Liver (tissue), 3 donors: ENCODE measurements at regions not wholly inside any gene's neighbourhood (a gene's known extent, or its start where the extent isn't known, plus 50 kb on each side); places are given as distances from the start of the nearest gene placed in this dataset.

ENCODE experiments used
- CTCF ChIP-seq: fragments of 150-350 bp; IDR thresholded peaks from 2 replicates; pipeline ENCODE4 v1.5.1; 2017; ENCODE audit warnings: improper control_type of control experiment, low read depth, low read length; ENCODE audit not compliant: missing input control
- HNF4G ChIP-seq: IDR thresholded peaks from 2 replicates; pipeline ENCODE4 v1.6.1; 2016; ENCODE audit warnings: antibody characterized with exemption
- donor health status: healthy.
- donor health status: healthy.

- TF ChIP-seq CTCF = no peak
- no peak for TF ChIP-seq HNF4G
Measured at GRCh38 chr22:45098056-45098455, 65.7 kb upstream of the NUP50 start.
